ENCODE measurements at regions not wholly inside any gene's neighbourhood (a gene's known extent, or its start where the extent isn't known, plus 50 kb on each side); places are given as distances from the start of the nearest gene placed in this dataset.
A peak's percentile ranks its signal among the peaks of the same experiment; 100 is the strongest.
"Not testable (repeated sequence)": the region's sequence is repeated elsewhere in the genome, so short reads cannot be mapped to it uniquely, and the experiment has no call there.

- H3K9me3 Mint-ChIP-seq; H3K36me3 Mint-ChIP-seq; DNase-seq (ENCODE audit: low spot score in 2 of 2, unreplicated experiment in 2 of 2); H3K4me3 Mint-ChIP-seq; H3K4me1 Mint-ChIP-seq; H3K27ac Mint-ChIP-seq; H3K27me3 Mint-ChIP-seq (ENCODE audit: low read depth): not testable (repeated sequence)
Measured at GRCh38 chr7:75201606-75202079, 109.3 kb downstream of the GTF2IRD2B start.

- H3K4me1 Mint-ChIP-seq; H3K27ac Mint-ChIP-seq; H3K27me3 Mint-ChIP-seq (ENCODE audit: low read depth); H3K4me3 Mint-ChIP-seq; H3K36me3 Mint-ChIP-seq; H3K9me3 Mint-ChIP-seq; DNase-seq (ENCODE audit: low spot score in 2 of 2, unreplicated experiment in 2 of 2): not testable (repeated sequence)
Measured at GRCh38 chr7:75205367-75206085, 113.1 kb downstream of the GTF2IRD2B start.

- H3K4me1 Mint-ChIP-seq; H3K36me3 Mint-ChIP-seq; H3K27me3 Mint-ChIP-seq (ENCODE audit: low read depth); H3K9me3 Mint-ChIP-seq; H3K27ac Mint-ChIP-seq; H3K4me3 Mint-ChIP-seq; DNase-seq (ENCODE audit: low spot score in 2 of 2, unreplicated experiment in 2 of 2): not testable (repeated sequence)
Measured at GRCh38 chr7:75215460-75215859, 123.1 kb downstream of the GTF2IRD2B start.

GRCh38 chr7:75216963-75217362, 124.6 kb downstream of the GTF2IRD2B start:
- H3K27me3 Mint-ChIP-seq (ENCODE audit: low read depth): not testable (repeated sequence)

GRCh38 chr7:75226102-75226501, 133.7 kb downstream of the GTF2IRD2B start:
- H3K36me3 Mint-ChIP-seq; DNase-seq (ENCODE audit: low spot score in 2 of 2, unreplicated experiment in 2 of 2); H3K27me3 Mint-ChIP-seq (ENCODE audit: low read depth); H3K27ac Mint-ChIP-seq; H3K4me1 Mint-ChIP-seq; H3K9me3 Mint-ChIP-seq; H3K4me3 Mint-ChIP-seq: not testable (repeated sequence)

More at GRCh38 chr7:75216963-75217362, 124.6 kb downstream of the GTF2IRD2B start:
- H3K4me3 Mint-ChIP-seq; DNase-seq (ENCODE audit: low spot score in 2 of 2, unreplicated experiment in 2 of 2); H3K4me1 Mint-ChIP-seq; H3K9me3 Mint-ChIP-seq; H3K36me3 Mint-ChIP-seq; H3K27ac Mint-ChIP-seq: not testable (repeated sequence)

- not testable (repeated sequence) for DNase-seq (ENCODE audit: low spot score in 2 of 2, unreplicated experiment in 2 of 2); H3K4me1 Mint-ChIP-seq; H3K27ac Mint-ChIP-seq; H3K4me3 Mint-ChIP-seq; H3K27me3 Mint-ChIP-seq (ENCODE audit: low read depth); H3K9me3 Mint-ChIP-seq; H3K36me3 Mint-ChIP-seq
Measured at GRCh38 chr7:75229558-75229957, 137.2 kb downstream of the GTF2IRD2B start.

DNA sequence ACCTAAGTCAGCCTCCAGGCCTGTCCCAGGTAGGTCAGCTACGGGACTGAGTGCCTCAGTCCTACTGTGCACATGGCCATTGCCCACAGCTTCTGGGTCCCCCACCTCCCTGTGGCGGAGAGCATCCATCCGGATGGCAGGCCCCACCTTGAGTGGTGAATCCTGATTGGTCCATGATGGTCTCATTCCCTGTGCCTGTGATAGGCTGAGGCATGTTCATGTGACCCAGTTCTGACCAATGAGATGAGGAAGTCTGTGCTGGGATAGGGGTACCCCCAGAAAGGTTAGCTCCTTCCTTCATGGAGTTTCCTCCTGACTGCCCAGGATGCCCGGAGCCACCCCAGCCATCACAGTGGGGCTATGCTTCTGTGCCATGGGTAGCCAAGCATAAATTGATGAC, 138.2 kb downstream of the GTF2IRD2B start:
- DNase-seq (ENCODE audit: low spot score in 2 of 2, unreplicated experiment in 2 of 2); H3K36me3 Mint-ChIP-seq; H3K4me3 Mint-ChIP-seq; H3K4me1 Mint-ChIP-seq; H3K27me3 Mint-ChIP-seq (ENCODE audit: low read depth); H3K27ac Mint-ChIP-seq; H3K9me3 Mint-ChIP-seq: not testable (repeated sequence)

DNA sequence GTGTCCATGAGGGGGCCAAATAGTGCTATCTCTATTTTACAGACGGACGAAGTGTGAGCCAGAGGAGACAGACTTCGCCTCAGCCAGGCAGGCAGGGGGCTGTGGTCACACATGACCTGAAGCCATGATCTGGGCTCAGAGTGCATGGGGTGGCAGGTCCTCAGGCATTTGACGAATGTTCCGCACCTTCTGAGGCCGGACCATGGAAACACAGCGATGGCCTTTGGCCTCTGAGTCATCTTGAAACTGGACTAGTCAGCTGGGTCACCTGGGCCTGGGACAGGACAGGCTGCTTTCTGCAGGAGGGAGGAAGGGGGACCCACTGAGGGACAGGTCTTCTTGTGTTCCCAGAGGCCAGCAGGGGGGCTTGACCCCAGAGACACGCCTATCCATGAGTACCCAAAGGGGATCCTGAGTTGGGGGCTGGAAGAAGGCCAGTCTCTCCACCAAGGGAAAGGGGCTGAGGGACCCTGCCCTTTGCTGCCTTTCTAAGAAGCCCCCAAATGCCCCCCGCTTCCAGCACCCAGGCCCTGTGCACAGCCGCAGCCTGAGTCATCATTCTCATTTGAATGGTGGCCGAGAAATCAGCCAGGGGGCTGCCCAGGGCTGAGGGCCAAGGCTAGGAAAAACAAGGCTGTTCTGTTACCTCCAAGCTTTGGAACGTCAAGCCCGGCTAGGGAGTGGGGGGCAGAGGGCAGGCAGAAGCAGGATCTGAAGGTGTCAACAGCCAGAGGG, 142.9 kb downstream of the GTF2IRD2B start:
- H3K27ac Mint-ChIP-seq; H3K4me1 Mint-ChIP-seq; DNase-seq (ENCODE audit: low spot score in 2 of 2, unreplicated experiment in 2 of 2); H3K27me3 Mint-ChIP-seq (ENCODE audit: low read depth); H3K9me3 Mint-ChIP-seq; H3K4me3 Mint-ChIP-seq; H3K36me3 Mint-ChIP-seq: not testable (repeated sequence)

DNA sequence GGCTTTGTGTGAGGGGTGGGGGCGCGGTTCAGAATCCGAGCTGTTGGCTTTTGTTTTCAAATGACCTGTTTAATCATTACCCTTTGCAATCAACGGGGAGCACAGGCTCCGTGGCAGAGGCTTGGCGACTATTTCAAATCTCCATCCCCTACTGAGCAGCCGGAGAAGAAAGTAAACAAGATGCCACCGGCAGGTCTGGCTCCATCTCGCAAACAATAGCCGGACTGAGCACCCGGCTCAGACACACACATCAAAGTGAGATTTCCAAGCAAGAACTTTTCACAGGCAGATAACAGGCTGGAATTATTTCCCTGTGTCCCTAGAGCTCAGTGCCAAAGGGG, 143.4 kb downstream of the GTF2IRD2B start:
- not testable (repeated sequence) for H3K4me1 Mint-ChIP-seq; H3K27ac Mint-ChIP-seq; H3K36me3 Mint-ChIP-seq; DNase-seq (ENCODE audit: low spot score in 2 of 2, unreplicated experiment in 2 of 2); H3K4me3 Mint-ChIP-seq; H3K9me3 Mint-ChIP-seq; H3K27me3 Mint-ChIP-seq (ENCODE audit: low read depth)

DNA sequence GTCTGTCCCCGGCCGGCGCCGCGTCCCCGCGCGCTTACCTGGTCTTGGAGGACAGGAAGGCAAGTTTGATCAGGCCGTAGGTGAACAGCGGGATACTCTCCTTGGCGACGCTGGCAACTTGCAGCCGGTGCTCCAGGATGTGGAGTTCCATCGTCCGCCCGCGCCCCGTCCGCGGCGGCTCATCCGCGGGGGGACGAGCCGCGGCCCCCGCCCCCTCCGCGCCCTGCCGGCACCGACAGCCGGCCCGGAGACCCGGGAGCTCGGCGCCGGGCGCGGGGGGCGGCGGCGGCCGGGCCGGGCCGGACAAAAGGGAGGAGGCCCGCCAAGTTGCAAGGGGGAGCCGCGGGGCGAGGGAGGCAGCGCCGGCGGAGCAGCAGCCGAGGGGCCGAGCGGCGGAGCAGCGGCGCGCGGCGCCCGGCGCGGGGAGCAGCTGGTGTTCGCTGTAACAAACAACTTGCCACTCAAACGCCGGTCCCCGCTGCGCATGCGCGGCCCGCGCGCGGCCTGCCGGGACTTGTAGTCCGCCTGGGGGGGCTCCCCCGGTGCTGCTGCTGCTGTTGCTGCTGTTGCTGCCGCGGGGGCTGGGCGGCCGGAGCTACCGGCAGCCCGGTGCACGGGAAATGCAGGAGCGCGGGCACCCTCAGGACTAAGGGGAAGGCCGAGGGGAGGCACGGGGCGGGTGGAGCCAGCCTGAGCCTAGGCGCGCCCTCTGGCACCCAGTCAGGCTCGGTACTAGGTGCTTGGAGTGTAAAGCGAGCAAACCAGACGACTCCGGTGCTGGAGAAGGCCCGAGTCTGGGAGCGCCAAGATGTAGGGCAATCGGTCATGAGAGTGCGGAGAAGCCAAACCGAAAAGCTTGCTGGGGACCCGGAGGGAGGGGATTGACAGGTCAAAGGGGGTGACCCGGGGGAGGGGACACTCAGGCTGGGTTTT, 145.1 kb downstream of the GTF2IRD2B start:
- H3K4me1 Mint-ChIP-seq; H3K27me3 Mint-ChIP-seq (ENCODE audit: low read depth); H3K27ac Mint-ChIP-seq; H3K36me3 Mint-ChIP-seq; H3K9me3 Mint-ChIP-seq: not testable (repeated sequence)
- DNase-seq (ENCODE audit: low spot score in 2 of 2, unreplicated experiment in 2 of 2): peak; percentile 12 to 40
- H3K4me3 Mint-ChIP-seq: peak overlapping the region; percentile 60

- not testable (repeated sequence) for H3K27ac Mint-ChIP-seq; DNase-seq (ENCODE audit: low spot score in 2 of 2, unreplicated experiment in 2 of 2); H3K4me3 Mint-ChIP-seq; H3K4me1 Mint-ChIP-seq; H3K36me3 Mint-ChIP-seq; H3K27me3 Mint-ChIP-seq (ENCODE audit: low read depth); H3K9me3 Mint-ChIP-seq
Measured at GRCh38 chr7:75238309-75238708, 145.9 kb downstream of the GTF2IRD2B start.

DNA sequence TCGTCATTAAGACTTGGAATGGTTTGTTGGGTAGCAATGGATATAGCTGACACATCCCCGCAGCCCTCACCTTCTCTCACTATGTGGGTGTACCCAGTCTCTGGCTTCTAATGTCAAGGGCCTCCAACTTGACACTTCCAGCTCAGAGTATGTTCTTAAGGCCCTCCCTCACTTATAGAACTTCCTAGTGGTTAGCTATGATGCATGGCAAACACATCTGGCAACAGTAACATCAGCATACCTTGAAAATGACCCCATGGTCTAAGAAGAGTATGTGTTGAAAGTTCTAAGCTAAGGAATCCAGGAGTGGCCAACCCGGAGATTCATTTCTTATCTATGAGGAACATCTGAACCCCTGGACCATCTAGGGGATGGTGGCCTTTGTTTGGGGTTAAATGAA, 151.2 kb downstream of the GTF2IRD2B start:
- not testable (repeated sequence) for H3K4me3 Mint-ChIP-seq; DNase-seq (ENCODE audit: low spot score in 2 of 2, unreplicated experiment in 2 of 2); H3K27ac Mint-ChIP-seq; H3K36me3 Mint-ChIP-seq; H3K4me1 Mint-ChIP-seq; H3K9me3 Mint-ChIP-seq; H3K27me3 Mint-ChIP-seq (ENCODE audit: low read depth)

DNA sequence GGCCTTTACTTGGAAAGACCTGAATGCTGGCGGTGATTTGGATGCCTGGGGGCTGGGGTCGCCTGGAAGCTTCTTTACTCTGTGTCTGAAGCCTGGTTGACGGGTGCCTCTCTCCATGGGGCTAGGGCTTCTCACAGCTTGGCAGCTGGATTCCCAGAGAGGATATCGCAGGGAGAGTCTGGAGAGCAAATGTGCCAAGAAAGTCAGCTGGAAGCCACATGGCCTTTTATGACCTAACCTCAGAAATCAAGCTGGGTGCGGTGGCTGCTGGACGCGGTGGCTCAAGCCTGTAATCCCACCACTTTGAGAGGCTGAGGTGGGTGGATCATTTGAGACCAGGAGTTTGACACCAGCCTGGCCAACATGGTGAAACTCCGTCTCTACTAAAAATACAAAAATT, 147.2 kb upstream of the TRIM73 start:
- not testable (repeated sequence) for DNase-seq (ENCODE audit: low spot score in 2 of 2, unreplicated experiment in 2 of 2); H3K4me1 Mint-ChIP-seq; H3K4me3 Mint-ChIP-seq; H3K36me3 Mint-ChIP-seq; H3K9me3 Mint-ChIP-seq; H3K27me3 Mint-ChIP-seq (ENCODE audit: low read depth); H3K27ac Mint-ChIP-seq

DNA sequence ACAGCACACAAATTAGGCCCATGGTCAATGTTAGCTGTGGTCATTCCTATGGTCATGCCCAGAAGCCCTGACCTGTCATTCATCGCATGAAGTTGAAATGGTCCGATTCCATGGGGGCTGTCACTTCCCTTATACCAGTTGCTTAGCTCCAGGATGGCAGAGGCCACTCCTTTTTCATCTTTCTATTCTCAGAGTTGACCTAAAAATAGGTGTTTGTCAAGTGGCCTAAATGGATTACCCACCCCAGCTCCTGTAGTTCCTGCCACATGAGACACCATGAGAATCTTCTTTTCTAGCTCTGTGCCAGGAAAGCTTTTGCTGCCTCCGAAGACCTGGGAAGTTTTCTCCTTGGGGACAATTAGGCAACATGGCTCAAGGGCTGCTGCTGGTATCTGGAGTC, 141.2 kb upstream of the TRIM73 start:
- H3K4me3 Mint-ChIP-seq; H3K4me1 Mint-ChIP-seq; DNase-seq (ENCODE audit: low spot score in 2 of 2, unreplicated experiment in 2 of 2); H3K9me3 Mint-ChIP-seq; H3K27me3 Mint-ChIP-seq (ENCODE audit: low read depth); H3K27ac Mint-ChIP-seq; H3K36me3 Mint-ChIP-seq: not testable (repeated sequence)

All from mesothelial cell of epicardium (in vitro differentiated cells).